ENCODE measurements at regions not wholly inside any gene's neighbourhood (a gene's known extent, or its start where the extent isn't known, plus 50 kb on each side); places are given as distances from the start of the nearest gene placed in this dataset.
A peak's percentile ranks its signal among the peaks of the same experiment; 100 is the strongest.

DNA sequence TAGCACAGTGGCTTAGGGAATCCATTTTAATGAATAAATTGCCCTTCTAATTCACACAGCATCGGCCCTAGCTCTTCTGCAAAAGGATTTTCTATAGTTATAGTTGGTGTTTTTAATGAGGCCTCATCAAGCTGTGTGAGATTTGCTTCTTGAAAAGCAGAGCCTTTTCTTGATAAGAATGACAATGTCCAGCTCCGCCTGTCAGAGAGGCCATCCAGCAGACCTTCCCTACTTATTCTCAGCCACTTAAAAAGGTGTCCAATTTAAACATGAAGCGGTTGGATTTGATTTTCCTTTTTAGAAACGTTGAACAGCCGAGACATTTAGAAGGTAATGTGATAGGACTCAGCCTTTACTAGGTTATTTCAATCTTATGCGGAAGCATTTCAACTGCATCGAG lies 134.4 kb downstream of the ZNF608 start:
- H3K27ac ChIP-seq (ENCODE audit: extremely low read depth, low read depth, low read length), result no peak overlapping the region

More for the DNA sequence above, 134.4 kb downstream of the ZNF608 start:
- no peaks in the 10 kb centered on the region for H3K9me3 ChIP-seq (replicated peaks; ENCODE audit: control insufficient read depth, insufficient read depth, low read depth, low read length)
- no peak overlapping the region for H3K4me3 ChIP-seq
- no peaks in the 10 kb centered on the region for H4K20me1 ChIP-seq (replicated peaks; ENCODE audit: control insufficient read depth, insufficient read depth, low read length)
- TF ChIP-seq MEIS2 (IDR thresholded peaks at IDR 0.05; ENCODE audit: partially characterized antibody) (no peak), ZKSCAN3 (CRISPR knock-in tag; IDR thresholded peaks at IDR 0.05) (no peak), MTA2 (IDR thresholded peaks at IDR 0.05; ENCODE audit: low read depth) (no peak), ZNF408 (CRISPR knock-in tag; IDR thresholded peaks at IDR 0.05; ENCODE audit: low read depth) (no peak), BCL6 (CRISPR knock-in tag; IDR thresholded peaks at IDR 0.05) (no peak), IFI16 (CRISPR knock-in tag; IDR thresholded peaks at IDR 0.05) (no peak), HDAC2 (IDR thresholded peaks at IDR 0.05) (no peak), ZNF76 (CRISPR knock-in tag; IDR thresholded peaks at IDR 0.05; ENCODE audit: borderline replicate concordance) (no peak), TAF7 (tag; IDR thresholded peaks at IDR 0.05) (no peak), ZNF354B (CRISPR knock-in tag; IDR thresholded peaks at IDR 0.05) (no peak)
- TF ChIP-seq, protein P1, sequence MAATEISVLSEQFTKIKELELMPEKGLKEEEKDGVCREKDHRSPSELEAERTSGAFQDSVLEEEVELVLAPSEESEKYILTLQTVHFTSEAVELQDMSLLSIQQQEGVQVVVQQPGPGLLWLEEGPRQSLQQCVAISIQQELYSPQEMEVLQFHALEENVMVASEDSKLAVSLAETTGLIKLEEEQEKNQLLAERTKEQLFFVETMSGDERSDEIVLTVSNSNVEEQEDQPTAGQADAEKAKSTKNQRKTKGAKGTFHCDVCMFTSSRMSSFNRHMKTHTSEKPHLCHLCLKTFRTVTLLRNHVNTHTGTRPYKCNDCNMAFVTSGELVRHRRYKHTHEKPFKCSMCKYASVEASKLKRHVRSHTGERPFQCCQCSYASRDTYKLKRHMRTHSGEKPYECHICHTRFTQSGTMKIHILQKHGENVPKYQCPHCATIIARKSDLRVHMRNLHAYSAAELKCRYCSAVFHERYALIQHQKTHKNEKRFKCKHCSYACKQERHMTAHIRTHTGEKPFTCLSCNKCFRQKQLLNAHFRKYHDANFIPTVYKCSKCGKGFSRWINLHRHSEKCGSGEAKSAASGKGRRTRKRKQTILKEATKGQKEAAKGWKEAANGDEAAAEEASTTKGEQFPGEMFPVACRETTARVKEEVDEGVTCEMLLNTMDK (IDR thresholded peaks at IDR 0.05; ENCODE audit: borderline replicate concordance, insufficient read depth, low read depth, low read length, poor library complexity, severe bottlenecking), result no peak
- DNase-seq (ENCODE audit: extremely low read depth in 1 of 4, low spot score in 3 of 4) (no peak), ATAC-seq (peak; percentile 54; the same call in 2 of the 3 replicates), FAIRE-seq (no peak)
- POLR2A ChIA-PET, result interaction anchor here (1.2 to 1.5 kb wide), 2 partner anchors 9 to 40 kb away, joined by 3 to 5 read pairs; no protein-coding TSS in a partner anchor
- no peak overlapping the region for H3K4me2 ChIP-seq (ENCODE audit: insufficient read depth, low read length)
- no peaks in the 10 kb centered on the region for H3K9me1 ChIP-seq (ENCODE audit: control insufficient read depth, insufficient read depth, low read length)
- no peaks in the 10 kb centered on the region; a peak in 1 of 5 replicates for H3K27me3 ChIP-seq (ENCODE audit: control insufficient read depth in 2 of 2, insufficient read depth in 2 of 2, low read length in 2 of 2)
- no peaks in the 10 kb centered on the region for H3K79me2 ChIP-seq (ENCODE audit: control insufficient read depth, insufficient read depth, low read length)
- H3K9ac ChIP-seq (ENCODE audit: insufficient read depth in 1 of 2, low read depth in 2 of 2, low read length in 2 of 2), result no peak overlapping the region
- H3K36me3 ChIP-seq (ENCODE audit: control insufficient read depth, insufficient read depth, low read length), result no peaks in the 10 kb centered on the region
- CTCF ChIA-PET (ENCODE audit: low intra/inter-chr PET ratio), result no interaction called here
- no peak overlapping the region; the same call in 1 of the 2 replicates for H2AFZ ChIP-seq (ENCODE audit: low read depth, low read length)
- intact Hi-C loops (cut with micrococcal nuclease) (no loop called here), in situ Hi-C loops (cut with MboI) (no loop called here)
- no TSS peak for BruUV-seq (replicated peaks)
- H3K4me1 ChIP-seq (replicated peaks in 1 of 2; ENCODE audit: control insufficient read depth in 2 of 2, insufficient read depth in 2 of 2, low read length in 2 of 2), result no peaks in the 10 kb centered on the region
- 17% methylated on average over 7 of the region's 7 CpGs for WGBS (ENCODE audit: insufficient coverage, low coverage, missing lambda C conversion rate)

Measured in K562 (cell line).